ENCODE measurements at regions not wholly inside any gene's neighbourhood (a gene's known extent, or its start where the extent isn't known, plus 50 kb on each side); places are given as distances from the start of the nearest gene placed in this dataset.

DNA sequence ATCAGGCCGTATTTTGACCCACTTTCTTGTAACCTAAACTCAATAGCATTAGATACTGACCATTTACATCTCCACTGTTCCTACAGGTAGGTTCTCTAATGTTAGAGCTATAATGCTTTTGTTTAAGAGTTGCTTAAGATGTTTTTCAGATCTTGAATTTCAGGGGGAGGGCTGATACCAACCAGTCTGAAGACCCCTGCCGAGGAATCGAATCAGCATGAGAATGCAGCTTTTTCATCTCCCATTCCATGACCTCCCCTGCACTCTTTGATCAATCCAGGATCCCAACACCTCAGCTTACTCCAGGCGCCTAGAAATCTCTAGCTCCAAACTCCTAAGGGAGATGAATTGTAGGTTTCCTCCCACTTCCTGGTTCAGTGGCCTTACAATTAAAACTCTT lies 120.5 kb upstream of the MC4R start:
- no peaks in the 10 kb centered on the region for H3K79me2 ChIP-seq (ENCODE audit: control insufficient read depth, insufficient read depth, low read length, poor library complexity)
- no peak overlapping the region for H3K4me3 ChIP-seq (ENCODE audit: low read depth, low read length)
- H2AFZ ChIP-seq (ENCODE audit: insufficient read depth, low read length, poor library complexity): no peak overlapping the region
- H4K8ac ChIP-seq (ENCODE audit: low read depth, low read length): no peak overlapping the region
- no peak overlapping the region for H4K91ac ChIP-seq (ENCODE audit: low read depth, low read length)
- no peaks in the 10 kb centered on the region for H3K27me3 ChIP-seq (ENCODE audit: insufficient read depth, low read length)
- H2AK5ac ChIP-seq (ENCODE audit: low read length): no peak overlapping the region
- no peak for DNase-seq
- no peak overlapping the region for H3K14ac ChIP-seq (ENCODE audit: low read length)
- no peak overlapping the region for H2BK5ac ChIP-seq (ENCODE audit: low read depth, low read length, poor library complexity)
- no peak overlapping the region for H3K9ac ChIP-seq (ENCODE audit: low read length)
- no peaks in the 10 kb centered on the region for H3K79me1 ChIP-seq (ENCODE audit: low read length)
- H3K4ac ChIP-seq (ENCODE audit: low read depth, low read length): no peak overlapping the region
- H3K18ac ChIP-seq (ENCODE audit: low read length): no peak overlapping the region
- H2BK12ac ChIP-seq (ENCODE audit: low read length): no peak overlapping the region
- H3K27ac ChIP-seq (ENCODE audit: low read depth, low read length): no peak overlapping the region
- H3K23ac ChIP-seq (ENCODE audit: low read length): no peak overlapping the region
- H2BK120ac ChIP-seq (ENCODE audit: insufficient read depth, low read length, poor library complexity): no peak overlapping the region
- no peaks in the 10 kb centered on the region for H3K36me3 ChIP-seq (ENCODE audit: control insufficient read depth in 1 of 2, insufficient read depth in 2 of 2, low read length in 2 of 2)
- no peaks in the 10 kb centered on the region for H3K4me1 ChIP-seq (ENCODE audit: control insufficient read depth in 1 of 2, insufficient read depth in 2 of 2, low read length in 2 of 2)
- no CpG with 5 or more reads among the region's 4 CpGs for WGBS (ENCODE audit: extremely low coverage, insufficient coverage, insufficient read length)
- H3K9me3 ChIP-seq (ENCODE audit: insufficient read depth, low read depth, low read length): no peaks in the 10 kb centered on the region
- no peak overlapping the region for H3K4me2 ChIP-seq (ENCODE audit: low read length)
- H4K12ac ChIP-seq (ENCODE audit: low read depth, low read length): no peak overlapping the region

DNA sequence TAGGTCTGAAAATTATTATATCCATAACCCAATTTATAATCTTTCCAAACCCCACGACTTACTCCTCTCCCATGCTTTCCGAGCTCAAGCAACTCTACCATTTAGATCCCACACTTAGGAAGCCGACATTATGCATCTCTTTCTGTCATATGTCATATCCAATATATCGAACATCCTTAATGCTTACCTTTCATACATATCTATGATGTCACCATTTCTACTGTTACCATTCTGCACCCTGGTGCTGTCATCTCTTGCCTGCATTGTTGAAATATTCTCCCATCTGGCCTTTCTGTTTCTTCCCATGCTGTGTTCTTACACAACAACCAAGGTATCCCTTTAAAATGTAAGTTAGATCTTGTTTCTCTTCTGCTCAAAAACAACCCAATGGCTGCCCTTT lies 127.1 kb upstream of the MC4R start:
- no peak overlapping the region for H4K8ac ChIP-seq (ENCODE audit: low read depth, low read length)
- H2AK5ac ChIP-seq (ENCODE audit: low read length): no peak overlapping the region
- H4K12ac ChIP-seq (ENCODE audit: low read depth, low read length): no peak overlapping the region
- H3K27ac ChIP-seq (ENCODE audit: low read depth, low read length): no peak overlapping the region
- H2BK5ac ChIP-seq (ENCODE audit: low read depth, low read length, poor library complexity): no peak overlapping the region
- no peak overlapping the region for H3K23ac ChIP-seq (ENCODE audit: low read length)
- no peak overlapping the region for H3K4me3 ChIP-seq (ENCODE audit: low read depth, low read length)
- no peak overlapping the region for H3K18ac ChIP-seq (ENCODE audit: low read length)
- H3K4me1 ChIP-seq (ENCODE audit: control insufficient read depth in 1 of 2, insufficient read depth in 2 of 2, low read length in 2 of 2): no peaks in the 10 kb centered on the region
- no peaks in the 10 kb centered on the region for H3K79me2 ChIP-seq (ENCODE audit: control insufficient read depth, insufficient read depth, low read length, poor library complexity)
- H3K36me3 ChIP-seq (ENCODE audit: control insufficient read depth in 1 of 2, insufficient read depth in 2 of 2, low read length in 2 of 2): no peaks in the 10 kb centered on the region
- H3K4me2 ChIP-seq (ENCODE audit: low read length): no peak overlapping the region
- no peak overlapping the region for H3K9ac ChIP-seq (ENCODE audit: low read length)
- 100% methylated on average over 2 of the region's 4 CpGs for WGBS (ENCODE audit: extremely low coverage, insufficient coverage, insufficient read length)
- H3K4ac ChIP-seq (ENCODE audit: low read depth, low read length): no peak overlapping the region
- H2BK120ac ChIP-seq (ENCODE audit: insufficient read depth, low read length, poor library complexity): no peak overlapping the region
- DNase-seq: no peak
- no peak overlapping the region for H3K14ac ChIP-seq (ENCODE audit: low read length)
- H2AFZ ChIP-seq (ENCODE audit: insufficient read depth, low read length, poor library complexity): no peak overlapping the region
- H3K27me3 ChIP-seq (ENCODE audit: insufficient read depth, low read length): no peaks in the 10 kb centered on the region
- H4K91ac ChIP-seq (ENCODE audit: low read depth, low read length): no peak overlapping the region
- no peaks in the 10 kb centered on the region for H3K79me1 ChIP-seq (ENCODE audit: low read length)
- H3K9me3 ChIP-seq (ENCODE audit: insufficient read depth, low read depth, low read length): no peaks in the 10 kb centered on the region
- H2BK12ac ChIP-seq (ENCODE audit: low read length): no peak overlapping the region

DNA sequence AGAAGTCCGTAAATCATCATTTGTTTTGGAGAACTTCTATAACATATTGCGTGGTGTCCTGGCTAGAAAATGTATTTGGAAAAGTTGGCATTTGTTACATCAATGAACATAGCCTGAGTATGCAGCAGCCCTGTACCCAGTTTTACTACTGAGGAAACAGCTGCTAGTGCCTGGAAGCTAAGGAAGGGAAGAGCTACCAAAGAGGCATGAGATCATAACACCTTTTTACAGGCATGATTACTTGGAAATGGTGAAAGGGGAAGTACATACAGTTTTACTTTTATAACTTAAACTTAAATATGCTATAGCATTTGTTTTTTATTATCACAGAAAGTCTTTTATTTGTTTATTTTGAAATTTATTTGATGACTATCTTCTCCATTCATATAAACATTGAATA lies 128.4 kb upstream of the MC4R start:
- WGBS (ENCODE audit: extremely low coverage, insufficient coverage, insufficient read length): no CpG with 5 or more reads among the region's 2 CpGs
- no peaks in the 10 kb centered on the region for H3K27me3 ChIP-seq (ENCODE audit: insufficient read depth, low read length)
- no peaks in the 10 kb centered on the region for H3K9me3 ChIP-seq (ENCODE audit: insufficient read depth, low read depth, low read length)
- no peak overlapping the region for H4K91ac ChIP-seq (ENCODE audit: low read depth, low read length)
- H2AFZ ChIP-seq (ENCODE audit: insufficient read depth, low read length, poor library complexity): no peak overlapping the region
- no peak overlapping the region for H3K14ac ChIP-seq (ENCODE audit: low read length)
- no peak overlapping the region for H3K4me2 ChIP-seq (ENCODE audit: low read length)
- DNase-seq: no peak
- no peak overlapping the region for H3K23ac ChIP-seq (ENCODE audit: low read length)
- no peaks in the 10 kb centered on the region for H3K4me1 ChIP-seq (ENCODE audit: control insufficient read depth in 1 of 2, insufficient read depth in 2 of 2, low read length in 2 of 2)
- no peak overlapping the region for H4K8ac ChIP-seq (ENCODE audit: low read depth, low read length)
- no peak overlapping the region for H2BK120ac ChIP-seq (ENCODE audit: insufficient read depth, low read length, poor library complexity)
- no peaks in the 10 kb centered on the region for H3K79me2 ChIP-seq (ENCODE audit: control insufficient read depth, insufficient read depth, low read length, poor library complexity)
- no peak overlapping the region for H3K4ac ChIP-seq (ENCODE audit: low read depth, low read length)
- H3K79me1 ChIP-seq (ENCODE audit: low read length): no peaks in the 10 kb centered on the region
- no peak overlapping the region for H2AK5ac ChIP-seq (ENCODE audit: low read length)
- no peak overlapping the region for H3K18ac ChIP-seq (ENCODE audit: low read length)
- no peak overlapping the region for H3K9ac ChIP-seq (ENCODE audit: low read length)
- H2BK5ac ChIP-seq (ENCODE audit: low read depth, low read length, poor library complexity): no peak overlapping the region
- H2BK12ac ChIP-seq (ENCODE audit: low read length): no peak overlapping the region
- H3K4me3 ChIP-seq (ENCODE audit: low read depth, low read length): no peak overlapping the region
- no peak overlapping the region for H3K27ac ChIP-seq (ENCODE audit: low read depth, low read length)
- no peak overlapping the region for H4K12ac ChIP-seq (ENCODE audit: low read depth, low read length)
- no peaks in the 10 kb centered on the region for H3K36me3 ChIP-seq (ENCODE audit: control insufficient read depth in 1 of 2, insufficient read depth in 2 of 2, low read length in 2 of 2)

DNA sequence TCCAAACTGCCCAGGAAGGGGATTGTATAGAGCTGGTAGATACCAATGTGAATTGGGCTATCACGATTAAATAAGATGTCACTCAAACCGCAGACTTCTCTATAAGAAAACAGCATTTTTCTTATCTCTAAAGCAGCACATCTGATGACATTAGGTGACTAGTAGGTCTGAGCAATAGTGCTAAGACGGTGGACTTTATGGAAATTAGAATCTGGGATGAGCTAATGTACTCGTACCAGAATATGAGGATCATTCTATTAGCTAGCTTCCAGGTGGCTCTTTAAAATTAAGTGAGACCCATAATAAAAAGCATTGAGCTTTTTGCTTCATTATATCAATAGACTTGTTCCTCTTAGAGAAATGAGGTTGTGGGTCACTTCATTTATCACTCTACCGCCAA lies 130.0 kb upstream of the MC4R start:
- Histone ChIP-seq H2AK5ac (ENCODE audit: low read length) (no peak overlapping the region), H3K27me3 (ENCODE audit: insufficient read depth, low read length) (no peaks in the 10 kb centered on the region), H4K8ac (ENCODE audit: low read depth, low read length) (no peak overlapping the region), H3K9ac (ENCODE audit: low read length) (no peak overlapping the region), H3K79me1 (ENCODE audit: low read length) (no peaks in the 10 kb centered on the region), H3K23ac (ENCODE audit: low read length) (no peak overlapping the region), H3K4me3 (ENCODE audit: low read depth, low read length) (no peak overlapping the region), H3K9me3 (ENCODE audit: insufficient read depth, low read depth, low read length) (no peaks in the 10 kb centered on the region), H3K4ac (ENCODE audit: low read depth, low read length) (no peak overlapping the region), H3K36me3 (ENCODE audit: control insufficient read depth in 1 of 2, insufficient read depth in 2 of 2, low read length in 2 of 2) (no peaks in the 10 kb centered on the region), H3K14ac (ENCODE audit: low read length) (no peak overlapping the region), H2AFZ (ENCODE audit: insufficient read depth, low read length, poor library complexity) (no peak overlapping the region), H3K79me2 (ENCODE audit: control insufficient read depth, insufficient read depth, low read length, poor library complexity) (no peaks in the 10 kb centered on the region), H3K4me2 (ENCODE audit: low read length) (no peak overlapping the region), H2BK120ac (ENCODE audit: insufficient read depth, low read length, poor library complexity) (no peak overlapping the region), H2BK12ac (ENCODE audit: low read length) (no peak overlapping the region), H3K27ac (ENCODE audit: low read depth, low read length) (no peak overlapping the region), H3K18ac (ENCODE audit: low read length) (no peak overlapping the region), H4K91ac (ENCODE audit: low read depth, low read length) (no peak overlapping the region), H4K12ac (ENCODE audit: low read depth, low read length) (no peak overlapping the region), H3K4me1 (ENCODE audit: control insufficient read depth in 1 of 2, insufficient read depth in 2 of 2, low read length in 2 of 2) (no peaks in the 10 kb centered on the region), H2BK5ac (ENCODE audit: low read depth, low read length, poor library complexity) (no peak overlapping the region)
- WGBS (ENCODE audit: extremely low coverage, insufficient coverage, insufficient read length): no CpG with 5 or more reads among the region's 5 CpGs
- no peak for DNase-seq
